HG02885 (cell line): ENCODE measurements at regions not wholly inside any gene's neighbourhood (a gene's known extent, or its start where the extent isn't known, plus 50 kb on each side); places are given as distances from the start of the nearest gene placed in this dataset.

Source experiments
- ATAC-seq: cut with Tn5 transposase; IDR thresholded peaks from one replicate; pipeline ENCODE4 v1.9.1; 2021; ENCODE audit warnings: mild to moderate bottlenecking; ENCODE audit not compliant: unreplicated experiment, poor library complexity

GRCh38 chr16:5709889-5710288 is 612.3 kb upstream of the EEF2KMT start:
- no peak for ATAC-seq

- no peak for ATAC-seq
Measured at GRCh38 chr16:5706211-5706610, 608.6 kb upstream of the EEF2KMT start.

- no peak for ATAC-seq
Measured at GRCh38 chr16:5704271-5704670, 606.7 kb upstream of the EEF2KMT start.

GRCh38 chr16:5693426-5693825 is 595.8 kb upstream of the EEF2KMT start:
- ATAC-seq = no peak

- no peak for ATAC-seq
Measured at GRCh38 chr16:5681966-5682365, 584.4 kb upstream of the EEF2KMT start.

GRCh38 chr16:5678371-5678770 is 580.8 kb upstream of the EEF2KMT start:
- ATAC-seq = no peak

GRCh38 chr16:5671421-5671820 is 573.8 kb upstream of the EEF2KMT start:
- ATAC-seq = no peak

- no peak for ATAC-seq
Measured at GRCh38 chr16:5670198-5670597, 572.6 kb upstream of the EEF2KMT start.

- no peak for ATAC-seq
Measured at GRCh38 chr16:5668553-5668952, 571.0 kb upstream of the EEF2KMT start.

- no peak for ATAC-seq
Measured at GRCh38 chr16:5665834-5666233, 568.2 kb upstream of the EEF2KMT start.

- ATAC-seq = no peak
Measured at GRCh38 chr16:5653789-5654188, 556.2 kb upstream of the EEF2KMT start.

GRCh38 chr16:5653041-5653440 is 555.4 kb upstream of the EEF2KMT start:
- ATAC-seq = no peak

GRCh38 chr16:5649762-5650743 is 552.5 kb upstream of the EEF2KMT start:
- ATAC-seq = no peak

- no peak for ATAC-seq
Measured at GRCh38 chr16:5647051-5647450, 549.5 kb upstream of the EEF2KMT start.

- ATAC-seq = no peak
Measured at GRCh38 chr16:5643855-5644531, 546.4 kb upstream of the EEF2KMT start.

GRCh38 chr16:5642436-5642835 is 544.8 kb upstream of the EEF2KMT start:
- ATAC-seq = no peak

GRCh38 chr16:5642011-5642410 is 544.4 kb upstream of the EEF2KMT start:
- no peak for ATAC-seq

GRCh38 chr16:5640883-5641282 is 543.3 kb upstream of the EEF2KMT start:
- ATAC-seq = no peak

GRCh38 chr16:5639531-5639930 is 541.9 kb upstream of the EEF2KMT start:
- ATAC-seq = no peak

- ATAC-seq = no peak
Measured at GRCh38 chr16:5635331-5635730, 537.7 kb upstream of the EEF2KMT start.

GRCh38 chr16:5634666-5635180 is 537.1 kb upstream of the EEF2KMT start:
- ATAC-seq = no peak
